ENCODE measurements at regions not wholly inside any gene's neighbourhood (a gene's known extent, or its start where the extent isn't known, plus 50 kb on each side); places are given as distances from the start of the nearest gene placed in this dataset.

GRCh38 chr1:5659606-5660005 is 332.6 kb downstream of the NPHP4 start:
- Histone ChIP-seq H3K9me2 (ENCODE audit: insufficient read depth) (no peaks in the 10 kb centered on the region), H3K4me3 (no peak overlapping the region), H3K4me2 (no peak overlapping the region), H4K20me1 (replicated peaks; ENCODE audit: insufficient read depth) (no peaks in the 10 kb centered on the region), H3F3A (replicated peaks; ENCODE audit: low read depth) (no peaks in the 10 kb centered on the region), H3K79me2 (replicated peaks; ENCODE audit: insufficient read depth) (no peaks in the 10 kb centered on the region), H2AFZ (no peak overlapping the region), H3K4me1 (ENCODE audit: insufficient read depth) (no peaks in the 10 kb centered on the region), H3K36me3 (ENCODE audit: insufficient read depth) (no peaks in the 10 kb centered on the region), H3K27ac (ENCODE audit: low read depth) (no peak overlapping the region), H3K27me3 (ENCODE audit: insufficient read depth) (no peaks in the 10 kb centered on the region)
- H3K36me3 Mint-ChIP-seq (ENCODE audit: low read depth): no peaks in the 10 kb centered on the region
- no peak for DNase-seq (ENCODE audit: low spot score)
- H3K27ac Mint-ChIP-seq: no peak overlapping the region
- peaks cover 5% of the 10 kb centered on the region; the same call in 2 of the 3 replicates for H3K4me1 Mint-ChIP-seq
- no peak for ATAC-seq
- peaks cover 3% of the 10 kb centered on the region; the same call in 1 of the 3 replicates for H3K9me3 Mint-ChIP-seq
- H3K27me3 Mint-ChIP-seq (ENCODE audit: insufficient read depth, low read depth, poor library complexity): no peaks in the 10 kb centered on the region
- no peak overlapping the region for H3K4me3 Mint-ChIP-seq
- TF ChIP-seq POLR2AphosphoS5 (IDR thresholded peaks at IDR 0.05; ENCODE audit: low read depth): no peak
- TF ChIP-seq EZH2phosphoT487 (IDR thresholded peaks at IDR 0.05; ENCODE audit: unreplicated experiment): no peak
- TF ChIP-seq, protein P1, sequence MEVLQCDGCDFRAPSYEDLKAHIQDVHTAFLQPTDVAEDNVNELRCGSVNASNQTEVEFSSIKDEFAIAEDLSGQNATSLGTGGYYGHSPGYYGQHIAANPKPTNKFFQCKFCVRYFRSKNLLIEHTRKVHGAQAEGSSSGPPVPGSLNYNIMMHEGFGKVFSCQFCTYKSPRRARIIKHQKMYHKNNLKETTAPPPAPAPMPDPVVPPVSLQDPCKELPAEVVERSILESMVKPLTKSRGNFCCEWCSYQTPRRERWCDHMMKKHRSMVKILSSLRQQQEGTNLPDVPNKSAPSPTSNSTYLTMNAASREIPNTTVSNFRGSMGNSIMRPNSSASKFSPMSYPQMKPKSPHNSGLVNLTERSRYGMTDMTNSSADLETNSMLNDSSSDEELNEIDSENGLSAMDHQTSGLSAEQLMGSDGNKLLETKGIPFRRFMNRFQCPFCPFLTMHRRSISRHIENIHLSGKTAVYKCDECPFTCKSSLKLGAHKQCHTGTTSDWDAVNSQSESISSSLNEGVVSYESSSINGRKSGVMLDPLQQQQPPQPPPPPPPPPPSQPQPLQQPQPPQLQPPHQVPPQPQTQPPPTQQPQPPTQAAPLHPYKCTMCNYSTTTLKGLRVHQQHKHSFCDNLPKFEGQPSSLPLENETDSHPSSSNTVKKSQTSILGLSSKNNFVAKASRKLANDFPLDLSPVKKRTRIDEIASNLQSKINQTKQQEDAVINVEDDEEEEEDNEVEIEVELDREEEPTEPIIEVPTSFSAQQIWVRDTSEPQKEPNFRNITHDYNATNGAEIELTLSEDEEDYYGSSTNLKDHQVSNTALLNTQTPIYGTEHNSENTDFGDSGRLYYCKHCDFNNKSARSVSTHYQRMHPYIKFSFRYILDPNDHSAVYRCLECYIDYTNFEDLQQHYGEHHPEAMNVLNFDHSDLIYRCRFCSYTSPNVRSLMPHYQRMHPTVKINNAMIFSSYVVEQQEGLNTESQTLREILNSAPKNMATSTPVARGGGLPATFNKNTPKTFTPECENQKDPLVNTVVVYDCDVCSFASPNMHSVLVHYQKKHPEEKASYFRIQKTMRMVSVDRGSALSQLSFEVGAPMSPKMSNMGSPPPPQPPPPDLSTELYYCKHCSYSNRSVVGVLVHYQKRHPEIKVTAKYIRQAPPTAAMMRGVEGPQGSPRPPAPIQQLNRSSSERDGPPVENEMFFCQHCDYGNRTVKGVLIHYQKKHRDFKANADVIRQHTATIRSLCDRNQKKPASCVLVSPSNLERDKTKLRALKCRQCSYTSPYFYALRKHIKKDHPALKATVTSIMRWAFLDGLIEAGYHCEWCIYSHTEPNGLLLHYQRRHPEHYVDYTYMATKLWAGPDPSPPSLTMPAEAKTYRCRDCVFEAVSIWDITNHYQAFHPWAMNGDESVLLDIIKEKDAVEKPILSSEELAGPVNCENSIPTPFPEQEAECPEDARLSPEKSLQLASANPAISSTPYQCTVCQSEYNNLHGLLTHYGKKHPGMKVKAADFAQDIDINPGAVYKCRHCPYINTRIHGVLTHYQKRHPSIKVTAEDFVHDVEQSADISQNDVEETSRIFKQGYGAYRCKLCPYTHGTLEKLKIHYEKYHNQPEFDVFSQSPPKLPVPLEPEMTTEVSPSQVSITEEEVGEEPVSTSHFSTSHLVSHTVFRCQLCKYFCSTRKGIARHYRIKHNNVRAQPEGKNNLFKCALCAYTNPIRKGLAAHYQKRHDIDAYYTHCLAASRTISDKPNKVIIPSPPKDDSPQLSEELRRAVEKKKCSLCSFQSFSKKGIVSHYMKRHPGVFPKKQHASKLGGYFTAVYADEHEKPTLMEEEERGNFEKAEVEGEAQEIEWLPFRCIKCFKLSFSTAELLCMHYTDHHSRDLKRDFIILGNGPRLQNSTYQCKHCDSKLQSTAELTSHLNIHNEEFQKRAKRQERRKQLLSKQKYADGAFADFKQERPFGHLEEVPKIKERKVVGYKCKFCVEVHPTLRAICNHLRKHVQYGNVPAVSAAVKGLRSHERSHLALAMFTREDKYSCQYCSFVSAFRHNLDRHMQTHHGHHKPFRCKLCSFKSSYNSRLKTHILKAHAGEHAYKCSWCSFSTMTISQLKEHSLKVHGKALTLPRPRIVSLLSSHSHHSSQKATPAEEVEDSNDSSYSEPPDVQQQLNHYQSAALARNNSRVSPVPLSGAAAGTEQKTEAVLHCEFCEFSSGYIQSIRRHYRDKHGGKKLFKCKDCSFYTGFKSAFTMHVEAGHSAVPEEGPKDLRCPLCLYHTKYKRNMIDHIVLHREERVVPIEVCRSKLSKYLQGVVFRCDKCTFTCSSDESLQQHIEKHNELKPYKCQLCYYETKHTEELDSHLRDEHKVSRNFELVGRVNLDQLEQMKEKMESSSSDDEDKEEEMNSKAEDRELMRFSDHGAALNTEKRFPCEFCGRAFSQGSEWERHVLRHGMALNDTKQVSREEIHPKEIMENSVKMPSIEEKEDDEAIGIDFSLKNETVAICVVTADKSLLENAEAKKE (CRISPR knock-in tag; IDR thresholded peaks at IDR 0.05): no peak
- TF ChIP-seq ZNF331 (CRISPR knock-in tag; IDR thresholded peaks at IDR 0.05; ENCODE audit: low read depth): no peak
- no peak for TF ChIP-seq NANOG (IDR thresholded peaks at IDR 0.05; ENCODE audit: borderline replicate concordance)
- no peak for TF ChIP-seq STAT1 (IDR thresholded peaks at IDR 0.05; ENCODE audit: unreplicated experiment)
- no peak for TF ChIP-seq ZNF114 (CRISPR knock-in tag; IDR thresholded peaks at IDR 0.05)
- TF ChIP-seq EZH2 (IDR thresholded peaks at IDR 0.05; ENCODE audit: low read depth, unreplicated experiment): no peak
- TF ChIP-seq CREB1 (CRISPR knock-in tag; IDR thresholded peaks at IDR 0.05; ENCODE audit: low read depth): no peak
- TF ChIP-seq JUNB (IDR thresholded peaks at IDR 0.05; ENCODE audit: unreplicated experiment): no peak
- TF ChIP-seq, protein P2, sequence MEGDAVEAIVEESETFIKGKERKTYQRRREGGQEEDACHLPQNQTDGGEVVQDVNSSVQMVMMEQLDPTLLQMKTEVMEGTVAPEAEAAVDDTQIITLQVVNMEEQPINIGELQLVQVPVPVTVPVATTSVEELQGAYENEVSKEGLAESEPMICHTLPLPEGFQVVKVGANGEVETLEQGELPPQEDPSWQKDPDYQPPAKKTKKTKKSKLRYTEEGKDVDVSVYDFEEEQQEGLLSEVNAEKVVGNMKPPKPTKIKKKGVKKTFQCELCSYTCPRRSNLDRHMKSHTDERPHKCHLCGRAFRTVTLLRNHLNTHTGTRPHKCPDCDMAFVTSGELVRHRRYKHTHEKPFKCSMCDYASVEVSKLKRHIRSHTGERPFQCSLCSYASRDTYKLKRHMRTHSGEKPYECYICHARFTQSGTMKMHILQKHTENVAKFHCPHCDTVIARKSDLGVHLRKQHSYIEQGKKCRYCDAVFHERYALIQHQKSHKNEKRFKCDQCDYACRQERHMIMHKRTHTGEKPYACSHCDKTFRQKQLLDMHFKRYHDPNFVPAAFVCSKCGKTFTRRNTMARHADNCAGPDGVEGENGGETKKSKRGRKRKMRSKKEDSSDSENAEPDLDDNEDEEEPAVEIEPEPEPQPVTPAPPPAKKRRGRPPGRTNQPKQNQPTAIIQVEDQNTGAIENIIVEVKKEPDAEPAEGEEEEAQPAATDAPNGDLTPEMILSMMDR (conservative IDR thresholded peaks at IDR 0.05; ENCODE audit: low read depth in 2 of 2): no peak
- TF ChIP-seq ETS1 (IDR thresholded peaks at IDR 0.05): no peak
- TF ChIP-seq, protein P3, sequence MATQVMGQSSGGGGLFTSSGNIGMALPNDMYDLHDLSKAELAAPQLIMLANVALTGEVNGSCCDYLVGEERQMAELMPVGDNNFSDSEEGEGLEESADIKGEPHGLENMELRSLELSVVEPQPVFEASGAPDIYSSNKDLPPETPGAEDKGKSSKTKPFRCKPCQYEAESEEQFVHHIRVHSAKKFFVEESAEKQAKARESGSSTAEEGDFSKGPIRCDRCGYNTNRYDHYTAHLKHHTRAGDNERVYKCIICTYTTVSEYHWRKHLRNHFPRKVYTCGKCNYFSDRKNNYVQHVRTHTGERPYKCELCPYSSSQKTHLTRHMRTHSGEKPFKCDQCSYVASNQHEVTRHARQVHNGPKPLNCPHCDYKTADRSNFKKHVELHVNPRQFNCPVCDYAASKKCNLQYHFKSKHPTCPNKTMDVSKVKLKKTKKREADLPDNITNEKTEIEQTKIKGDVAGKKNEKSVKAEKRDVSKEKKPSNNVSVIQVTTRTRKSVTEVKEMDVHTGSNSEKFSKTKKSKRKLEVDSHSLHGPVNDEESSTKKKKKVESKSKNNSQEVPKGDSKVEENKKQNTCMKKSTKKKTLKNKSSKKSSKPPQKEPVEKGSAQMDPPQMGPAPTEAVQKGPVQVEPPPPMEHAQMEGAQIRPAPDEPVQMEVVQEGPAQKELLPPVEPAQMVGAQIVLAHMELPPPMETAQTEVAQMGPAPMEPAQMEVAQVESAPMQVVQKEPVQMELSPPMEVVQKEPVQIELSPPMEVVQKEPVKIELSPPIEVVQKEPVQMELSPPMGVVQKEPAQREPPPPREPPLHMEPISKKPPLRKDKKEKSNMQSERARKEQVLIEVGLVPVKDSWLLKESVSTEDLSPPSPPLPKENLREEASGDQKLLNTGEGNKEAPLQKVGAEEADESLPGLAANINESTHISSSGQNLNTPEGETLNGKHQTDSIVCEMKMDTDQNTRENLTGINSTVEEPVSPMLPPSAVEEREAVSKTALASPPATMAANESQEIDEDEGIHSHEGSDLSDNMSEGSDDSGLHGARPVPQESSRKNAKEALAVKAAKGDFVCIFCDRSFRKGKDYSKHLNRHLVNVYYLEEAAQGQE (IDR thresholded peaks at IDR 0.05; ENCODE audit: unreplicated experiment): no peak
